ENCODE measurements at regions not wholly inside any gene's neighbourhood (a gene's known extent, or its start where the extent isn't known, plus 50 kb on each side); places are given as distances from the start of the nearest gene placed in this dataset.

GRCh38 chr20:40766790-40767614 is 78.0 kb upstream of the MAFB start:
- DNase-seq: no peak
- Histone ChIP-seq H3K27me3 (ENCODE audit: insufficient read depth in 3 of 3, low read length in 2 of 3) (no peaks in the 10 kb centered on the region), H3K36me3 (ENCODE audit: insufficient read depth in 1 of 2, low read depth in 1 of 2) (no peaks in the 10 kb centered on the region), H3K27ac (no peak overlapping the region), H3K4me3 (no peak overlapping the region), H3K4me1 (peaks cover 7% of the 10 kb centered on the region), H3K9me3 (no peaks in the 10 kb centered on the region)
- no peak for ATAC-seq
- TF ChIP-seq, protein P1, sequence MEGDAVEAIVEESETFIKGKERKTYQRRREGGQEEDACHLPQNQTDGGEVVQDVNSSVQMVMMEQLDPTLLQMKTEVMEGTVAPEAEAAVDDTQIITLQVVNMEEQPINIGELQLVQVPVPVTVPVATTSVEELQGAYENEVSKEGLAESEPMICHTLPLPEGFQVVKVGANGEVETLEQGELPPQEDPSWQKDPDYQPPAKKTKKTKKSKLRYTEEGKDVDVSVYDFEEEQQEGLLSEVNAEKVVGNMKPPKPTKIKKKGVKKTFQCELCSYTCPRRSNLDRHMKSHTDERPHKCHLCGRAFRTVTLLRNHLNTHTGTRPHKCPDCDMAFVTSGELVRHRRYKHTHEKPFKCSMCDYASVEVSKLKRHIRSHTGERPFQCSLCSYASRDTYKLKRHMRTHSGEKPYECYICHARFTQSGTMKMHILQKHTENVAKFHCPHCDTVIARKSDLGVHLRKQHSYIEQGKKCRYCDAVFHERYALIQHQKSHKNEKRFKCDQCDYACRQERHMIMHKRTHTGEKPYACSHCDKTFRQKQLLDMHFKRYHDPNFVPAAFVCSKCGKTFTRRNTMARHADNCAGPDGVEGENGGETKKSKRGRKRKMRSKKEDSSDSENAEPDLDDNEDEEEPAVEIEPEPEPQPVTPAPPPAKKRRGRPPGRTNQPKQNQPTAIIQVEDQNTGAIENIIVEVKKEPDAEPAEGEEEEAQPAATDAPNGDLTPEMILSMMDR (IDR thresholded peaks at IDR 0.05): no peak
- intact Hi-C loops (cut with DNase I): no loop called here
- WGBS, 3 donors: 70 to 83% (median 75%) methylated on average over 5 of the region's 5 CpGs

DNA sequence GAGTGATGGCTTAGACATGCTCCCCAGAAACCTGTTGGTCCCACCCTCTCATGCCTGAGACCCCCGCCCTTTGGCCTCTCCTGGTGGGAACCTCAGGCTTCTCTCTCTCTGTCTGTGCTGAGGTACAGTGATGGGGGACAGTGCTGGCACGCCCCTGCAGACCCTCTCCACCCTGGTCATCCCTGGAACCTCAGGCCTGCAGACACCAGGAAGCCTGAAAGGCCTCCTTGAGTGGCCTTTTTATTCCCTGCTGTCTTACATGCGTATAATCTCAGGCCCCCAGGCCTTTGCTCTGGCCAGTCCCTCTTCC is 78.5 kb upstream of the MAFB start:
- Histone ChIP-seq H3K27ac (no peak overlapping the region), H3K4me3 (no peak overlapping the region), H3K27me3 (ENCODE audit: insufficient read depth in 3 of 3, low read length in 2 of 3) (no peaks in the 10 kb centered on the region), H3K4me1 (peaks cover 7% of the 10 kb centered on the region), H3K36me3 (ENCODE audit: insufficient read depth in 1 of 2, low read depth in 1 of 2) (no peaks in the 10 kb centered on the region), H3K9me3 (no peaks in the 10 kb centered on the region)
- ATAC-seq (no peak), DNase-seq (no peak)
- TF ChIP-seq, protein P1 (IDR thresholded peaks at IDR 0.05): no peak
- intact Hi-C loops (cut with DNase I): no loop called here
- 87 to 100% (median 95%) methylated on average over 1 to 3 of the region's 3 CpGs for WGBS, 3 donors

GRCh38 chr20:40768105-40768504 is 79.1 kb upstream of the MAFB start:
- H3K4me3 ChIP-seq: no peak overlapping the region
- 48 to 67% (median 59%) methylated on average over 3 of the region's 3 CpGs for WGBS, 3 donors
- no peaks in the 10 kb centered on the region for H3K27me3 ChIP-seq (ENCODE audit: insufficient read depth in 3 of 3, low read length in 2 of 3)
- H3K4me1 ChIP-seq: peaks cover 3% of the 10 kb centered on the region
- no peak overlapping the region for H3K27ac ChIP-seq
- TF ChIP-seq, protein P1 (IDR thresholded peaks at IDR 0.05): no peak
- no peak for ATAC-seq
- no peaks in the 10 kb centered on the region for H3K9me3 ChIP-seq
- no peak for DNase-seq
- intact Hi-C loops (cut with DNase I): no loop called here
- H3K36me3 ChIP-seq (ENCODE audit: insufficient read depth in 1 of 2, low read depth in 1 of 2): no peaks in the 10 kb centered on the region

DNA sequence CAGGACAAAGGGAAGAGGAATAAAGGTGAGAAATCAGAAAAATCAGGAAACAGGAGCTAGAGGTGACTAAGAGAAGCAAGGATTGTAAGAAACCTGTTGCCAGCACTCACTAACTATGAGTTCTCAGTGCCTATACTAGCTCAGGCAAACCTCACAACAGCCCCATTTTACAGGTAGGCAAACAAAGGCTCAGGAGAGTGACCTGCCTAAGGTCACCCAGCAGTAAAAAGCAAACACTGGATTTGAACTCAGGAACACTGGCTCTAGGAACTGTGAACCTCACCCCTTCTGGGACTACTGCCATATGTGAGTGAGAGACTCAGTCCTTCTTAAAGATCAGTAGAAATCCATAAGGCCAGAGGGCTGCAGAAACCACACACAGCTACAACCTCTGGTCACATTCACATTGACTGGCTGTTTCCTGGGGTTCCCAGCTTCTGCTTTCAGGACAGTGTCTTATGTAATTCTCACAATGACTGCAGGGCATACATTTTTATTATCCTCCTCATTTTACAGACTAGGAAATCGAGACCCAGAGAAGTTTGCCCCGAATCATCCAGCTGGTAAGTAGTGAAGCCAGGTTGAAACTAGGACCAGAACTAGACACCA is 80.7 kb upstream of the MAFB start:
- 75 to 83% (median 76%) methylated on average over 2 of the region's 2 CpGs for WGBS, 3 donors
- H3K27ac ChIP-seq: no peak overlapping the region
- TF ChIP-seq, protein P1 (IDR thresholded peaks at IDR 0.05): no peak

More for the DNA sequence above, 80.7 kb upstream of the MAFB start:
- no peaks in the 10 kb centered on the region for H3K27me3 ChIP-seq (ENCODE audit: insufficient read depth in 3 of 3, low read length in 2 of 3)
- no peaks in the 10 kb centered on the region for H3K36me3 ChIP-seq (ENCODE audit: insufficient read depth in 1 of 2, low read depth in 1 of 2)
- ATAC-seq (no peak), DNase-seq (no peak)
- H3K4me3 ChIP-seq: no peak overlapping the region
- no peaks in the 10 kb centered on the region for H3K4me1 ChIP-seq
- intact Hi-C loops (cut with DNase I): no loop called here
- no peaks in the 10 kb centered on the region for H3K9me3 ChIP-seq
